ENCODE measurements at regions not wholly inside any gene's neighbourhood (a gene's known extent, or its start where the extent isn't known, plus 50 kb on each side); places are given as distances from the start of the nearest gene placed in this dataset.

DNA sequence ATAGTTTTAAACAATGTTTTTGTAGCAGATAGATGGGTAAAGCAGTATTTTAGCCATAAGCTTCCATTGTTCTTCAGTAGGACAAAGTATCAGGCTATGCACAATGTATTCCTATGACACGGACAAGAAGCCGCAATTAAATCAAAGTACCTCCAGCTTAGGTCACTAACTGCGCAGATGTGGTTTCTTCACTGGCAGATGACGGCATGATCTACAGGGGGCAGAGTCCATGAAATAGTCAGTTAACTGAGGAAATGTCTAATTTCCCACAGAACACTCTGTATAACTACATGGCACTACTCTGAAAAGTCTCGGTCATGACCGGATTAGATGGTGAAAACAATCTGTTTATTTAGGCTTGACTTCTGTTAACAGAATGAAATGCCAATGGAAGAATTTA, 120.7 kb upstream of the TRPM3 start:
- Histone ChIP-seq H3K4me3 (ENCODE audit: low read depth, low read length) (no peak overlapping the region), H3K27ac (no peak overlapping the region), H3K36me3 (replicated peaks) (no peaks in the 10 kb centered on the region), H3K27me3 (replicated peaks) (no peaks in the 10 kb centered on the region)
- no peak for DNase-seq
- TF ChIP-seq CTCF (IDR thresholded peaks at IDR 0.05; ENCODE audit: low read depth, low read length, missing control alignments), result no peak
- in situ Hi-C loops (cut with HindIII; ENCODE audit: low pct_ligation_motif_present, low sequenced_read_pairs), result no loop called here

- Histone ChIP-seq H3K27ac (no peak overlapping the region), H3K4me3 (ENCODE audit: low read depth, low read length) (no peak overlapping the region), H3K36me3 (replicated peaks) (no peaks in the 10 kb centered on the region), H3K27me3 (replicated peaks) (no peaks in the 10 kb centered on the region)
- in situ Hi-C loops (cut with HindIII; ENCODE audit: low pct_ligation_motif_present, low sequenced_read_pairs), result no loop called here
- no peak for DNase-seq
- no peak for TF ChIP-seq CTCF (IDR thresholded peaks at IDR 0.05; ENCODE audit: low read depth, low read length, missing control alignments)
These were observed 115.6 kb upstream of the TRPM3 start for GRCh38 chr9:71237051-71237450.

GRCh38 chr9:71233646-71234045, 112.2 kb upstream of the TRPM3 start:
- no peaks in the 10 kb centered on the region for H3K27me3 ChIP-seq (replicated peaks)
- DNase-seq, result no peak
- no peaks in the 10 kb centered on the region for H3K36me3 ChIP-seq (replicated peaks)
- TF ChIP-seq CTCF (IDR thresholded peaks at IDR 0.05; ENCODE audit: low read depth, low read length, missing control alignments), result no peak
- H3K27ac ChIP-seq, result no peak overlapping the region
- in situ Hi-C loops (cut with HindIII; ENCODE audit: low pct_ligation_motif_present, low sequenced_read_pairs), result no loop called here
- no peak overlapping the region for H3K4me3 ChIP-seq (ENCODE audit: low read depth, low read length)

GRCh38 chr9:71223953-71224538, 102.6 kb upstream of the TRPM3 start:
- no peaks in the 10 kb centered on the region for H3K27me3 ChIP-seq (replicated peaks)
- DNase-seq, result no peak
- in situ Hi-C loops (cut with HindIII; ENCODE audit: low pct_ligation_motif_present, low sequenced_read_pairs), result no loop called here
- H3K27ac ChIP-seq, result no peak overlapping the region
- no peaks in the 10 kb centered on the region for H3K36me3 ChIP-seq (replicated peaks)
- TF ChIP-seq CTCF (IDR thresholded peaks at IDR 0.05; ENCODE audit: low read depth, low read length, missing control alignments), result no peak
- H3K4me3 ChIP-seq (ENCODE audit: low read depth, low read length), result no peak overlapping the region

- Histone ChIP-seq H3K36me3 (replicated peaks) (no peaks in the 10 kb centered on the region), H3K4me3 (ENCODE audit: low read depth, low read length) (no peak overlapping the region), H3K27me3 (replicated peaks) (no peaks in the 10 kb centered on the region), H3K27ac (no peak overlapping the region)
- no peak for TF ChIP-seq CTCF (IDR thresholded peaks at IDR 0.05; ENCODE audit: low read depth, low read length, missing control alignments)
- DNase-seq, result no peak
- in situ Hi-C loops (cut with HindIII; ENCODE audit: low pct_ligation_motif_present, low sequenced_read_pairs), result no loop called here
These were observed 97.4 kb upstream of the TRPM3 start for GRCh38 chr9:71218774-71219173.

DNA sequence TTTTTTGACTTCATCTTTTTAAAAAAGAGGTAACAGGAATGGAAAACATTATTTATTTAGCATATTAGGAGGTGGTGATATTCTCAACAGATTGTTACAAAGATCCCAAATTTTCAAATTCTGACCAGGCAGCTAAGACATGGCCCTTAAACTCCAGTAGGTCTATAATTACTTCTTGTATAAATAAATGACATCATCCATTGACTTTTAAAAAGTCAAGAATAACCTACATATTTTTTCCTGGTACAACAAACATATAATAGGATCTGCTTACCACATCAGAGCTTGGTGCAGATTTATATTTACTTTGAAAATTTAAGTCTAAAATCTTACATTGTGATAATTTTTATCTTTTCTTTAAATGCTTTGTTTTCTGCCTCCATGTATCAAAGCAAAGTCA, 92.2 kb upstream of the TRPM3 start:
- no peak for DNase-seq
- TF ChIP-seq CTCF (IDR thresholded peaks at IDR 0.05; ENCODE audit: low read depth, low read length, missing control alignments), result no peak
- H3K27me3 ChIP-seq (replicated peaks), result no peaks in the 10 kb centered on the region
- no peak overlapping the region for H3K4me3 ChIP-seq (ENCODE audit: low read depth, low read length)
- no peaks in the 10 kb centered on the region for H3K36me3 ChIP-seq (replicated peaks)
- in situ Hi-C loops (cut with HindIII; ENCODE audit: low pct_ligation_motif_present, low sequenced_read_pairs), result no loop called here
- H3K27ac ChIP-seq, result no peak overlapping the region
